Loucy (cell line): ENCODE measurements at regions not wholly inside any gene's neighbourhood (a gene's known extent, or its start where the extent isn't known, plus 50 kb on each side); places are given as distances from the start of the nearest gene placed in this dataset.

Experiments
- H2AFZ ChIP-seq: fragments of 200-600 bp; sonication (generic); 2 replicates; pipeline ENCODE4 v1.6.0; 2016; ENCODE audit warnings: antibody characterized with exemption, mild to moderate bottlenecking, low read length, moderate library complexity
- H3F3A ChIP-seq: fragments of 200-600 bp; 2 replicates; pipeline ENCODE4 v1.6.0; 2016; ENCODE audit warnings: antibody characterized with exemption, low read depth, mild to moderate bottlenecking
- H3K27me3 ChIP-seq: fragments of 200-600 bp; sonication (generic); 2 replicates; pipeline ENCODE4 v1.6.1; 2014; ENCODE audit warnings: low read length, mild to moderate bottlenecking; ENCODE audit not compliant: insufficient read depth, poor library complexity, severe bottlenecking
- H3K36me3 ChIP-seq: fragments of 200-600 bp; sonication (generic); 2 replicates; pipeline ENCODE4 v1.6.1; 2016; ENCODE audit warnings: low read length; ENCODE audit not compliant: insufficient read depth
- H3K4me1 ChIP-seq: fragments of 200-600 bp; sonication (generic); 2 replicates; pipeline ENCODE4 v1.5.1; 2014; ENCODE audit warnings: low read length, mild to moderate bottlenecking; ENCODE audit not compliant: insufficient read depth, poor library complexity, severe bottlenecking
- H3K4me2 ChIP-seq: fragments of 200-600 bp; sonication (generic); 2 replicates; pipeline ENCODE4 v1.6.0; 2014; ENCODE audit warnings: antibody characterized with exemption, low read length, low read depth, mild to moderate bottlenecking; ENCODE audit not compliant: poor library complexity, severe bottlenecking
- H3K4me3 ChIP-seq: fragments of 200-600 bp; sonication (generic); 2 replicates; pipeline ENCODE4 v1.5.1; 2014; ENCODE audit warnings: low read length, mild to moderate bottlenecking, mixed read lengths; ENCODE audit not compliant: poor library complexity, severe bottlenecking
- H3K79me2 ChIP-seq: fragments of 200-600 bp; sonication (generic); 2 replicates; pipeline ENCODE4 v1.6.1; 2014; ENCODE audit warnings: low read length; ENCODE audit not compliant: insufficient read depth
- H3K9ac ChIP-seq: fragments of 200-600 bp; sonication (generic); 2 replicates; pipeline ENCODE4 v1.6.0; 2014; ENCODE audit warnings: mild to moderate bottlenecking, low read depth, low read length, moderate library complexity; ENCODE audit not compliant: poor library complexity, severe bottlenecking
- H3K9me2 ChIP-seq: fragments of 200-600 bp; sonication (generic); replicated peaks from 2 replicates; pipeline ENCODE4 v1.6.1; 2016; ENCODE audit warnings: low read depth, low read length, mixed read lengths
- H3K9me3 ChIP-seq: fragments of 200-600 bp; sonication (generic); 2 replicates; pipeline ENCODE4 v1.6.1; 2014; ENCODE audit warnings: mild to moderate bottlenecking, antibody characterized with exemption, low read length, low read depth; ENCODE audit not compliant: insufficient read depth
- H4K20me1 ChIP-seq: fragments of 200-600 bp; sonication (generic); 2 replicates; pipeline ENCODE4 v1.6.0; 2014; ENCODE audit warnings: antibody characterized with exemption, low read length, mild to moderate bottlenecking; ENCODE audit not compliant: insufficient read depth, poor library complexity, severe bottlenecking
- CTCF ChIP-seq: fragments of 200-600 bp; sonication (generic); conservative IDR thresholded peaks from 2 replicates; pipeline ENCODE4 v1.5.1; 2014; ENCODE audit warnings: mild to moderate bottlenecking, antibody characterized with exemption, low read length
- EZH2phosphoT487 ChIP-seq: fragments of 200-600 bp; IDR thresholded peaks from 2 replicates; pipeline ENCODE4 v1.6.1; 2018; ENCODE audit warnings: antibody characterized with exemption, mild to moderate bottlenecking, moderate library complexity, borderline replicate concordance

- H3K36me3 ChIP-seq = no peaks in the 10 kb centered on the region
- no peaks in the 10 kb centered on the region for H4K20me1 ChIP-seq
- TF ChIP-seq EZH2phosphoT487 (no peak), CTCF (no peak)
- H3K4me1 ChIP-seq = no peaks in the 10 kb centered on the region
- H3K9me2 ChIP-seq = no peaks in the 10 kb centered on the region
- H3K27me3 ChIP-seq = no peaks in the 10 kb centered on the region
- no peak overlapping the region for H3K4me3 ChIP-seq
- no peak overlapping the region for H3K9ac ChIP-seq
- H3K79me2 ChIP-seq = no peaks in the 10 kb centered on the region
- no peaks in the 10 kb centered on the region for H3F3A ChIP-seq
- no peak overlapping the region for H2AFZ ChIP-seq
- H3K9me3 ChIP-seq = no peaks in the 10 kb centered on the region
- no peak overlapping the region for H3K4me2 ChIP-seq
Measured at GRCh38 chr5:83839256-83839655, 118.6 kb upstream of the HAPLN1 start.

GRCh38 chr5:83837265-83837907, 116.7 kb upstream of the HAPLN1 start:
- no peaks in the 10 kb centered on the region for H3K4me1 ChIP-seq
- no peaks in the 10 kb centered on the region for H3K79me2 ChIP-seq
- H4K20me1 ChIP-seq = no peaks in the 10 kb centered on the region
- no peaks in the 10 kb centered on the region for H3F3A ChIP-seq
- H3K36me3 ChIP-seq = no peaks in the 10 kb centered on the region
- TF ChIP-seq CTCF (no peak), EZH2phosphoT487 (no peak)
- H3K27me3 ChIP-seq = no peaks in the 10 kb centered on the region
- no peak overlapping the region for H2AFZ ChIP-seq
- no peak overlapping the region for H3K9ac ChIP-seq
- no peaks in the 10 kb centered on the region for H3K9me3 ChIP-seq
- H3K4me2 ChIP-seq = no peak overlapping the region
- H3K9me2 ChIP-seq = no peaks in the 10 kb centered on the region
- H3K4me3 ChIP-seq = no peak overlapping the region

GRCh38 chr5:83834306-83834705, 113.7 kb upstream of the HAPLN1 start:
- H3K9me3 ChIP-seq = no peaks in the 10 kb centered on the region
- TF ChIP-seq EZH2phosphoT487 (no peak), CTCF (no peak)
- no peak overlapping the region for H3K4me3 ChIP-seq
- no peaks in the 10 kb centered on the region for H3K36me3 ChIP-seq
- H4K20me1 ChIP-seq = no peaks in the 10 kb centered on the region
- no peaks in the 10 kb centered on the region for H3K9me2 ChIP-seq
- H3K4me2 ChIP-seq = no peak overlapping the region
- no peaks in the 10 kb centered on the region for H3F3A ChIP-seq
- no peaks in the 10 kb centered on the region for H3K79me2 ChIP-seq
- H2AFZ ChIP-seq = no peak overlapping the region
- no peak overlapping the region for H3K9ac ChIP-seq
- no peaks in the 10 kb centered on the region for H3K27me3 ChIP-seq
- H3K4me1 ChIP-seq = no peaks in the 10 kb centered on the region
